ENCODE measurements at regions not wholly inside any gene's neighbourhood (a gene's known extent, or its start where the extent isn't known, plus 50 kb on each side); places are given as distances from the start of the nearest gene placed in this dataset.

GRCh38 chr20:57787151-57787989 lies 77.6 kb upstream of the PMEPA1 start:
- no peak for TF ChIP-seq CTCF (IDR thresholded peaks at IDR 0.05)
- no peak for TF ChIP-seq POLR2A (IDR thresholded peaks at IDR 0.05)
